ENCODE measurements at regions not wholly inside any gene's neighbourhood (a gene's known extent, or its start where the extent isn't known, plus 50 kb on each side); places are given as distances from the start of the nearest gene placed in this dataset.

DNA sequence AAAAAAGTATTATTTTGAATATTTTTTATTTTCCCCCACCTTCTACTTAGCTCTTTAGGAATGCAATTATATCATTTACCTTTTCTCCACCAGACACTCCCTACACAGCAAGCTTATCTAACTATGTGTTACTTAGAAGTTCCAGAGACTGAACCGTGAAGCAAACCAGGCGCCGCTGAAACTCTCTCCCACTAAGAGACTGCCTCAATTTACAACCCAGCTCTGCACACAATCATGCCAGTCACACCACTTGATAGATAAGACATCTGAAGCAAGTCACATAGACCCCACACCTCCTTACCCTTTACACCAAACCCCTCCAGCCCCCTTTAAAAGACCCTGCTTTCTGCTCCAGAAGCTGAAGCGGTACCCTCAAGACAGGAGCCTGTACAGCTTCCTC lies 245.5 kb downstream of the S1PR1 start:
- no TSS peak for BruUV-seq (replicated peaks)
- H3K9ac ChIP-seq (ENCODE audit: insufficient read depth, low read depth, low read length): no peak overlapping the region
- no peaks in the 10 kb centered on the region for H3K4me1 ChIP-seq (ENCODE audit: insufficient read depth, low read length)
- POLR2A ChIA-PET: no interaction called here
- FAIRE-seq (no peak), DNase-seq (ENCODE audit: low spot score) (no peak), ATAC-seq (no peak)
- TF ChIP-seq HIVEP1 (CRISPR knock-in tag; IDR thresholded peaks at IDR 0.05): no peak
- TF ChIP-seq ZNF616 (CRISPR knock-in tag; IDR thresholded peaks at IDR 0.05; ENCODE audit: low read depth): no peak
- no peak for TF ChIP-seq ZNF232 (CRISPR knock-in tag; IDR thresholded peaks at IDR 0.05; ENCODE audit: borderline replicate concordance)
- no peak for TF ChIP-seq FIP1L1 (IDR thresholded peaks at IDR 0.05; ENCODE audit: borderline replicate concordance, insufficient read depth, low read depth, low read length)
- no peak for TF ChIP-seq ZNF766 (CRISPR knock-in tag; IDR thresholded peaks at IDR 0.05; ENCODE audit: borderline replicate concordance)
- no peak for TF ChIP-seq PPARG (CRISPR knock-in tag; conservative IDR thresholded peaks at IDR 0.05)
- TF ChIP-seq, protein P1, sequence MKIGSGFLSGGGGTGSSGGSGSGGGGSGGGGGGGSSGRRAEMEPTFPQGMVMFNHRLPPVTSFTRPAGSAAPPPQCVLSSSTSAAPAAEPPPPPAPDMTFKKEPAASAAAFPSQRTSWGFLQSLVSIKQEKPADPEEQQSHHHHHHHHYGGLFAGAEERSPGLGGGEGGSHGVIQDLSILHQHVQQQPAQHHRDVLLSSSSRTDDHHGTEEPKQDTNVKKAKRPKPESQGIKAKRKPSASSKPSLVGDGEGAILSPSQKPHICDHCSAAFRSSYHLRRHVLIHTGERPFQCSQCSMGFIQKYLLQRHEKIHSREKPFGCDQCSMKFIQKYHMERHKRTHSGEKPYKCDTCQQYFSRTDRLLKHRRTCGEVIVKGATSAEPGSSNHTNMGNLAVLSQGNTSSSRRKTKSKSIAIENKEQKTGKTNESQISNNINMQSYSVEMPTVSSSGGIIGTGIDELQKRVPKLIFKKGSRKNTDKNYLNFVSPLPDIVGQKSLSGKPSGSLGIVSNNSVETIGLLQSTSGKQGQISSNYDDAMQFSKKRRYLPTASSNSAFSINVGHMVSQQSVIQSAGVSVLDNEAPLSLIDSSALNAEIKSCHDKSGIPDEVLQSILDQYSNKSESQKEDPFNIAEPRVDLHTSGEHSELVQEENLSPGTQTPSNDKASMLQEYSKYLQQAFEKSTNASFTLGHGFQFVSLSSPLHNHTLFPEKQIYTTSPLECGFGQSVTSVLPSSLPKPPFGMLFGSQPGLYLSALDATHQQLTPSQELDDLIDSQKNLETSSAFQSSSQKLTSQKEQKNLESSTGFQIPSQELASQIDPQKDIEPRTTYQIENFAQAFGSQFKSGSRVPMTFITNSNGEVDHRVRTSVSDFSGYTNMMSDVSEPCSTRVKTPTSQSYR (CRISPR knock-in tag; IDR thresholded peaks at IDR 0.05; ENCODE audit: borderline replicate concordance): no peak
- no peak for TF ChIP-seq HNRNPH1 (optimal IDR thresholded peaks at IDR 0.05; ENCODE audit: low read depth, low read length)
- TF ChIP-seq SRSF1 (optimal IDR thresholded peaks at IDR 0.05; ENCODE audit: low read depth, low read length): no peak
- TF ChIP-seq ZNF569 (CRISPR knock-in tag; IDR thresholded peaks at IDR 0.05; ENCODE audit: borderline replicate concordance): no peak
- TF ChIP-seq ZMYM4 (CRISPR knock-in tag; IDR thresholded peaks at IDR 0.05): no peak
- no peaks in the 10 kb centered on the region for H4K20me1 ChIP-seq (ENCODE audit: insufficient read depth, low read length)
- no peaks in the 10 kb centered on the region for H3K27me3 ChIP-seq (ENCODE audit: control insufficient read depth in 1 of 2, insufficient read depth in 2 of 2, low read length in 2 of 2)
- CTCF ChIA-PET (ENCODE audit: low intra/inter-chr PET ratio, low total read pairs): no interaction called here
- no peak overlapping the region for H3K4me3 ChIP-seq (replicated peaks in 1 of 3; ENCODE audit: insufficient read depth in 1 of 3, low read depth in 2 of 3, low read length in 3 of 3)
- H3K9me3 ChIP-seq (ENCODE audit: low read length): no peaks in the 10 kb centered on the region
- H3K36me3 ChIP-seq (replicated peaks in 1 of 2; ENCODE audit: control insufficient read depth in 1 of 2, insufficient read depth in 2 of 2, low read length in 2 of 2): no peaks in the 10 kb centered on the region
- H2AFZ ChIP-seq (ENCODE audit: low read length): no peak overlapping the region
- WGBS (ENCODE audit: low lambda C conversion rate): 0% methylated on average over 4 of the region's 4 CpGs
- in situ Hi-C loops (cut with HindIII; ENCODE audit: extremely low pct_ligation_motif_present, low pct_unique_long_range_greater_than_20kb) (no loop called here), intact Hi-C loops (cut with micrococcal nuclease; ENCODE audit: unreplicated experiment) (no loop called here)
- no peak overlapping the region for H3K27ac ChIP-seq (ENCODE audit: extremely low read length, insufficient read depth, low read length)
- no peak overlapping the region for H3K4me2 ChIP-seq (ENCODE audit: low read depth, low read length)
- H3K79me2 ChIP-seq (ENCODE audit: insufficient read depth, low read length): no peaks in the 10 kb centered on the region

All from HepG2 (cell line).